ENCODE measurements at regions not wholly inside any gene's neighbourhood (a gene's known extent, or its start where the extent isn't known, plus 50 kb on each side); places are given as distances from the start of the nearest gene placed in this dataset.

- H3K79me2 ChIP-seq (ENCODE audit: insufficient read depth, low read length) = no peaks in the 10 kb centered on the region
- H2AFZ ChIP-seq (ENCODE audit: low read depth, low read length, severe bottlenecking) = no peak overlapping the region
- H3K27ac ChIP-seq (ENCODE audit: low read depth, low read length) = no peak overlapping the region
- no peaks in the 10 kb centered on the region for H3K36me3 ChIP-seq (ENCODE audit: low read length)
- H3K27me3 ChIP-seq (ENCODE audit: low read length) = no peaks in the 10 kb centered on the region
- H3F3A ChIP-seq (ENCODE audit: insufficient read depth) = no peaks in the 10 kb centered on the region
- no peaks in the 10 kb centered on the region for H3K9me2 ChIP-seq (replicated peaks; ENCODE audit: insufficient read depth, low read length)
- no peaks in the 10 kb centered on the region for H4K20me1 ChIP-seq (ENCODE audit: low read depth, low read length)
- H3K4me3 ChIP-seq (ENCODE audit: insufficient read depth, low read length, poor library complexity, severe bottlenecking) = no peak overlapping the region
- H3K9ac ChIP-seq (ENCODE audit: low read length) = no peak overlapping the region
- TF ChIP-seq CTCF (IDR thresholded peaks at IDR 0.05; ENCODE audit: insufficient read depth, low read length, poor library complexity, severe bottlenecking) = no peak
- no peak for TF ChIP-seq EZH2phosphoT487 (conservative IDR thresholded peaks at IDR 0.05; ENCODE audit: low read length)
- no peaks in the 10 kb centered on the region for H3K9me3 ChIP-seq (ENCODE audit: insufficient read depth, low read length)
- H3K4me2 ChIP-seq (ENCODE audit: low read depth, low read length, poor library complexity, severe bottlenecking) = no peak overlapping the region
Measured at GRCh38 chr6:166870602-166871208, 85.6 kb downstream of the RNASET2 start.

- no peaks in the 10 kb centered on the region for H3K27me3 ChIP-seq (ENCODE audit: low read length)
- H3K27ac ChIP-seq (ENCODE audit: low read depth, low read length) = no peak overlapping the region
- no peak overlapping the region for H3K9ac ChIP-seq (ENCODE audit: low read length)
- H3K4me3 ChIP-seq (ENCODE audit: insufficient read depth, low read length, poor library complexity, severe bottlenecking) = no peak overlapping the region
- no peaks in the 10 kb centered on the region for H3K36me3 ChIP-seq (ENCODE audit: low read length)
- no peak overlapping the region for H2AFZ ChIP-seq (ENCODE audit: low read depth, low read length, severe bottlenecking)
- no peaks in the 10 kb centered on the region for H3K79me2 ChIP-seq (ENCODE audit: insufficient read depth, low read length)
- TF ChIP-seq CTCF (IDR thresholded peaks at IDR 0.05; ENCODE audit: insufficient read depth, low read length, poor library complexity, severe bottlenecking) = no peak
- TF ChIP-seq EZH2phosphoT487 (conservative IDR thresholded peaks at IDR 0.05; ENCODE audit: low read length) = no peak
- H4K20me1 ChIP-seq (ENCODE audit: low read depth, low read length) = no peaks in the 10 kb centered on the region
- H3K9me3 ChIP-seq (ENCODE audit: insufficient read depth, low read length) = no peaks in the 10 kb centered on the region
- H3F3A ChIP-seq (ENCODE audit: insufficient read depth) = no peaks in the 10 kb centered on the region
- no peak overlapping the region for H3K4me2 ChIP-seq (ENCODE audit: low read depth, low read length, poor library complexity, severe bottlenecking)
- no peaks in the 10 kb centered on the region for H3K9me2 ChIP-seq (replicated peaks; ENCODE audit: insufficient read depth, low read length)
Measured at GRCh38 chr6:166866839-166867637, 89.3 kb downstream of the RNASET2 start.

- no peak overlapping the region for H3K27ac ChIP-seq (ENCODE audit: low read depth, low read length)
- H4K20me1 ChIP-seq (ENCODE audit: low read depth, low read length) = no peaks in the 10 kb centered on the region
- TF ChIP-seq EZH2phosphoT487 (conservative IDR thresholded peaks at IDR 0.05; ENCODE audit: low read length) (no peak), CTCF (IDR thresholded peaks at IDR 0.05; ENCODE audit: insufficient read depth, low read length, poor library complexity, severe bottlenecking) (no peak)
- no peak overlapping the region for H3K9ac ChIP-seq (ENCODE audit: low read length)
- H2AFZ ChIP-seq (ENCODE audit: low read depth, low read length, severe bottlenecking) = no peak overlapping the region
- no peaks in the 10 kb centered on the region for H3K79me2 ChIP-seq (ENCODE audit: insufficient read depth, low read length)
- H3K36me3 ChIP-seq (ENCODE audit: low read length) = no peaks in the 10 kb centered on the region
- no peaks in the 10 kb centered on the region for H3K27me3 ChIP-seq (ENCODE audit: low read length)
- H3K4me3 ChIP-seq (ENCODE audit: insufficient read depth, low read length, poor library complexity, severe bottlenecking) = no peak overlapping the region
- no peaks in the 10 kb centered on the region for H3F3A ChIP-seq (ENCODE audit: insufficient read depth)
- H3K9me2 ChIP-seq (replicated peaks; ENCODE audit: insufficient read depth, low read length) = no peaks in the 10 kb centered on the region
- H3K4me2 ChIP-seq (ENCODE audit: low read depth, low read length, poor library complexity, severe bottlenecking) = no peak overlapping the region
- no peaks in the 10 kb centered on the region for H3K9me3 ChIP-seq (ENCODE audit: insufficient read depth, low read length)
Measured at GRCh38 chr6:166864333-166864732, 92.0 kb downstream of the RNASET2 start.
